ENCODE measurements at regions not wholly inside any gene's neighbourhood (a gene's known extent, or its start where the extent isn't known, plus 50 kb on each side); places are given as distances from the start of the nearest gene placed in this dataset.
A peak's percentile ranks its signal among the peaks of the same experiment; 100 is the strongest.

- Histone ChIP-seq H3K9ac (replicated peaks in 1 of 4; ENCODE audit: extremely low read depth in 1 of 4, low read depth in 3 of 4, low read length in 3 of 4) (no peak overlapping the region), H2BK15ac (ENCODE audit: low read length) (no peak overlapping the region), H3K23me2 (ENCODE audit: low read depth, low read length) (no peaks in the 10 kb centered on the region), H3K9me3 (ENCODE audit: insufficient read depth in 2 of 2, low read depth in 1 of 2, low read length in 1 of 2) (no peaks in the 10 kb centered on the region), H2BK5ac (ENCODE audit: low read depth, low read length) (no peak overlapping the region), H3K4ac (replicated peaks; ENCODE audit: insufficient read length, low read depth, low read length) (no peak overlapping the region), H2BK120ac (replicated peaks; ENCODE audit: low read depth, low read length) (no peak overlapping the region), H3K79me2 (ENCODE audit: control insufficient read depth in 1 of 2, insufficient read depth in 2 of 2, low read length in 2 of 2) (no peaks in the 10 kb centered on the region), H3K14ac (ENCODE audit: insufficient read length) (no peak overlapping the region), H3K4me2 (ENCODE audit: insufficient read depth in 1 of 2, low read depth in 2 of 2, low read length in 2 of 2) (no peak overlapping the region), H3K56ac (replicated peaks; ENCODE audit: insufficient read length, low read depth, low read length) (no peak overlapping the region), H2AK5ac (ENCODE audit: low read depth, low read length) (no peak overlapping the region), H4K5ac (ENCODE audit: insufficient read length, low read depth, low read length) (no peak overlapping the region), H2BK20ac (ENCODE audit: low read length) (no peak overlapping the region), H4K8ac (ENCODE audit: extremely low read depth, insufficient read depth, low read length) (no peak overlapping the region), H3K4me3 (ENCODE audit: extremely low read depth in 1 of 4, insufficient read depth in 2 of 4, low read depth in 3 of 4, low read length in 4 of 4) (no peak overlapping the region), H3K36me3 (ENCODE audit: control insufficient read depth in 2 of 4, insufficient read depth in 4 of 4, low read length in 3 of 4) (no peaks in the 10 kb centered on the region), H4K91ac (replicated peaks; ENCODE audit: insufficient read length, low read length) (no peak overlapping the region), H3K23ac (ENCODE audit: insufficient read length) (no peak overlapping the region), H3K4me1 (replicated peaks in 1 of 4; ENCODE audit: control insufficient read depth in 3 of 4, insufficient read depth in 4 of 4, low read length in 3 of 4) (no peaks in the 10 kb centered on the region; a peak in 1 of 7 replicates), H2AFZ (ENCODE audit: low read length) (no peak overlapping the region), H3K27ac (ENCODE audit: low read depth, low read length) (no peak overlapping the region), H2BK12ac (ENCODE audit: low read depth, low read length) (no peak overlapping the region), H3K27me3 (replicated peaks in 1 of 4; ENCODE audit: control insufficient read depth in 3 of 4, extremely low read depth in 1 of 4, insufficient read depth in 3 of 4, low read length in 3 of 4) (no peaks in the 10 kb centered on the region), H4K20me1 (replicated peaks in 1 of 2; ENCODE audit: control insufficient read depth in 1 of 2, insufficient read depth in 2 of 2, low read length in 2 of 2) (no peaks in the 10 kb centered on the region), H3K79me1 (ENCODE audit: low read depth, low read length) (no peaks in the 10 kb centered on the region), H3K18ac (ENCODE audit: extremely low read depth, low read length) (no peak overlapping the region)
- TF ChIP-seq SIN3A (conservative IDR thresholded peaks at IDR 0.05 in 1 of 2, IDR thresholded peaks at IDR 0.05 in 1 of 2; ENCODE audit: low read depth in 1 of 2, low read length in 2 of 2) = no peak
- TF ChIP-seq SP1 (IDR thresholded peaks at IDR 0.05; ENCODE audit: low read depth, low read length) = no peak
- TF ChIP-seq KDM1A (IDR thresholded peaks at IDR 0.05; ENCODE audit: borderline replicate concordance, low read length) = 0 out of 2 replicates have a peak, but pooled peaks have one; percentile 20
- ChIA-PET POLR2A (ENCODE audit: partially characterized antibody) (no interaction called here), CTCF (ENCODE audit: partially characterized antibody) (interaction anchor here (1.4 kb wide), 1 partner anchor 22 kb away, joined by 5 read pairs; no protein-coding TSS in a partner anchor)
- DNase-seq (ENCODE audit: low read depth in 1 of 2, low spot score in 2 of 2) (no peak), FAIRE-seq (no peak)
- 92% methylated on average over 3 of the region's 3 CpGs; no CpG with 5 or more reads in 1 of the 2 experiments for WGBS, 2 experiments (ENCODE audit: extremely low coverage in 1 of 2, insufficient coverage in 1 of 2, insufficient read length in 1 of 2, insufficient replicate concordance in 2 of 2, low coverage in 1 of 2, low lambda C conversion rate in 2 of 2, missing lambda C conversion rate in 1 of 2)
Observed at GRCh38 chr22:27383896-27384295, 417.7 kb downstream of the MN1 start.

All from H1 (cell line).